ENCODE measurements at regions not wholly inside any gene's neighbourhood (a gene's known extent, or its start where the extent isn't known, plus 50 kb on each side); places are given as distances from the start of the nearest gene placed in this dataset.
"Not testable (repeated sequence)": the region's sequence is repeated elsewhere in the genome, so short reads cannot be mapped to it uniquely, and the experiment has no call there.

DNA sequence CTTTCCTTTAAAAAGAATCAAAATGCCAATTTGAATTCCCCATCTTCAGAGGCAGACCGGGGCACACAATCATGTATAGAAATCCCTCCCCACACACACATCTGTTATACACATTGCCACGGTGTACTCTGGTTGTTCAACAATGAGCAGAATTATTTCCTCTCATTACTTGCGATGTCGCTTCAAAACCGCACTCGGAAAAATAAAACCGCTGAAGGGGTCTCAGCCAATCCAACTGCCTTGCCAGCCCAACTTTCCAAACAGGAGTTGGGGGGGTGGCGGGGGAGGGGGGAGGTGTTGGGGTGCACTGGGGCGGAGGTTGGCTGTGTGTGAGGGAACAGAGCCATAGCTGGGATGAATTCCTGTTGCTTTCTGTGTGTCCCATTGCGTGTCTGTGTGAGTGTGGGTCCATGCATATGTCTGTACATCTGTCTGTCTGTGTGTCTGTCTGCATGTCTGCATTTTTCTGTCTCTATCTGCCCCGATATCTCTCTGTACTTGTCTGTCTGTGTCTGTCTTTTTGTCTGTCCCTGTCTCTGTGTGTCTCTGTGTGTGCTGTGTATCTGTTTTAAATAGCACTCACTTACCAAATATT lies 163.6 kb upstream of the TBX3 start:
- no peaks in the 10 kb centered on the region for H3K36me3 ChIP-seq (ENCODE audit: control insufficient read depth, insufficient read depth, low read length)
- no peak overlapping the region for H3K27ac ChIP-seq (ENCODE audit: insufficient read depth, low read depth, low read length, poor library complexity, severe bottlenecking)
- no peak overlapping the region for H3K4me3 ChIP-seq (ENCODE audit: insufficient read depth, low read depth, low read length)
- no peaks in the 10 kb centered on the region for H3K4me1 ChIP-seq (ENCODE audit: control insufficient read depth, insufficient read depth, low read length)
- H3K27me3 ChIP-seq (ENCODE audit: control insufficient read depth, insufficient read depth, low read length, poor library complexity, severe bottlenecking) = no peaks in the 10 kb centered on the region
- H3K9me3 ChIP-seq (ENCODE audit: control insufficient read depth, low read length) = no peaks in the 10 kb centered on the region
- WGBS, 2 experiments = 92 to 93% methylated on average over 11 of the region's 11 CpGs

DNA sequence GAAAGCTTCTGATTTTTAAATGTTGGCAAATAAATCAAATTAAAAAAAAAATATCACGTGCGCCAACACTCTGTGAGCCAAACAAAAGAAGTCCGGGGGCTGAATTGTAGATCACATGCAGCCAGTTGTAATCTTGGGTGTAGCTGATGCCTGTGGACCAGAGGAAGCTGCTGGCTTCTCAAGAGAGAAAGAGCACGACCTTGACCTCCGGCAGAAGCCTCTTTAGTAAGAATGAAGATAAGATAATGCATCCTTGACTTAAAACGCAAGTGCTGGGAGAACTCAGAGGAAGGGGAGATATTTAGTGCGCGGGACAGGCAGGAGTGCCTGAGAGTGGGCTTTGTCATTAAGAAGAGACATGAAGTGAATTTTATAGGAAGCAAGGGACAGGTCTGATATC lies 162.8 kb upstream of the TBX3 start:
- Histone ChIP-seq H3K27me3 (ENCODE audit: control insufficient read depth, insufficient read depth, low read length, poor library complexity, severe bottlenecking) (no peaks in the 10 kb centered on the region), H3K27ac (ENCODE audit: insufficient read depth, low read depth, low read length, poor library complexity, severe bottlenecking) (no peak overlapping the region), H3K36me3 (ENCODE audit: control insufficient read depth, insufficient read depth, low read length) (no peaks in the 10 kb centered on the region), H3K4me1 (ENCODE audit: control insufficient read depth, insufficient read depth, low read length) (no peaks in the 10 kb centered on the region), H3K9me3 (ENCODE audit: control insufficient read depth, low read length) (no peaks in the 10 kb centered on the region), H3K4me3 (ENCODE audit: insufficient read depth, low read depth, low read length) (no peak overlapping the region)
- WGBS, 2 experiments = 93 to 94% methylated on average over 8 of the region's 8 CpGs

DNA sequence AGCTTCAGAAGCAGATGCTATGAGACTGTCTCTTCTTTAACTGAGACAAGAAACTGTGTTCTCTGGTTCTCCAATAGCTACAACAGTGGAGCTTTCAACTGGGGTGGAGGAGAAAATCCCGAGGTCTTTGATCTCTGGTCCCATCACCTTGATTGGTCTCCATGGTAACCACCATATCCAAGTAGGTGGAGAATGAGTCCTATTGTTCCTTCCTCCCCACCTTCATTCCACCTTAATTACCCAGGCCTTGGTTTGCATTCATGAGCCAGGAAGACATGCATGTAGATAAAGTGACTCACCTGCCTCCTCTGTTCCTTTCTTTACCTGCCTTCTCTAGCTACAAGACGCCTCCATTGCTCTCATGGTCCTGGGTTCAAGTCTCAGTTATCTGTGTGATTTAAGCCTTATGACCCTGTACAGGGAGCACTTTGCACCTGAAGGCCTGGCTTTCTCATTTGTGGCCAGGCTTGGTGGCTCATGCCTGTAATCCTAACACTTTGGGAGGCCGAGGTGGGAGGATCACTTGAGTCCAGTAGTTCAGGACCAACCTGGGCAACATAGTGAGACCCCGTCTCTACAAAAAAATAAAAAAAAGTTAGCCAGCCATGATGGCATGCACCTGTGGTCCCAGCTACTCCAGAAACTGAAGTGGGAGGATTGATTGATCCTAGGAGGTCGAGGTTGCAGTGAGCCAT lies 157.7 kb upstream of the TBX3 start:
- H3K9me3 ChIP-seq (ENCODE audit: control insufficient read depth, low read length) = no peaks in the 10 kb centered on the region
- H3K27ac ChIP-seq (ENCODE audit: insufficient read depth, low read depth, low read length, poor library complexity, severe bottlenecking) = no peak overlapping the region
- no peaks in the 10 kb centered on the region for H3K27me3 ChIP-seq (ENCODE audit: control insufficient read depth, insufficient read depth, low read length, poor library complexity, severe bottlenecking)
- WGBS, 2 experiments = 68 to 69% methylated on average over 5 of the region's 5 CpGs
- H3K4me3 ChIP-seq (ENCODE audit: insufficient read depth, low read depth, low read length) = no peak overlapping the region
- H3K4me1 ChIP-seq (ENCODE audit: control insufficient read depth, insufficient read depth, low read length) = no peaks in the 10 kb centered on the region
- no peaks in the 10 kb centered on the region for H3K36me3 ChIP-seq (ENCODE audit: control insufficient read depth, insufficient read depth, low read length)

DNA sequence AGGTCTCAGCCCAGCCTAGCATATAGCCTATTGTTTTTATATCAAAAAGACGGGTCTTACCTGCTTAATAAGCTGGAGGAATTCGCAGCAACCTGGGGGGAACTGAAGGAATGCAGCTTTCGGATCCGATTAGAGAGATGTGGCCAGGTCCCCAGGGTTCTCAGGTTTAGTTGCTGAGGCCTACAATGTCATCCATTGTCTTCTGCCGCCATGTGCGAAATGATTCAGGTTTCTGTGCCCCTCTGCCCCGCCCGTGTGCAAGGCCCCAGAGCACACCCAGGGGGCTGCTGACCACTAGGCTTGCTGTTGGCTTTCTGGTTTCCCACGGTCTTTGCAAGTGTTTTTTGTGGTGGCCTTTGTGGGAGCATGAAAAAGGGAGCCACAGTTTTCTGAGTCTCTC lies 154.5 kb upstream of the TBX3 start:
- H3K4me1 ChIP-seq (ENCODE audit: control insufficient read depth, insufficient read depth, low read length) = no peaks in the 10 kb centered on the region
- 82 to 84% methylated on average over 9 of the region's 9 CpGs for WGBS, 2 experiments
- H3K36me3 ChIP-seq (ENCODE audit: control insufficient read depth, insufficient read depth, low read length) = no peaks in the 10 kb centered on the region
- no peak overlapping the region for H3K27ac ChIP-seq (ENCODE audit: insufficient read depth, low read depth, low read length, poor library complexity, severe bottlenecking)
- no peaks in the 10 kb centered on the region for H3K9me3 ChIP-seq (ENCODE audit: control insufficient read depth, low read length)
- no peak overlapping the region for H3K4me3 ChIP-seq (ENCODE audit: insufficient read depth, low read depth, low read length)
- H3K27me3 ChIP-seq (ENCODE audit: control insufficient read depth, insufficient read depth, low read length, poor library complexity, severe bottlenecking) = no peaks in the 10 kb centered on the region

- Histone ChIP-seq H3K9me3 (ENCODE audit: control insufficient read depth, low read length) (no peaks in the 10 kb centered on the region), H3K27ac (ENCODE audit: insufficient read depth, low read depth, low read length, poor library complexity, severe bottlenecking) (no peak overlapping the region), H3K4me3 (ENCODE audit: insufficient read depth, low read depth, low read length) (no peak overlapping the region), H3K36me3 (ENCODE audit: control insufficient read depth, insufficient read depth, low read length) (no peaks in the 10 kb centered on the region), H3K4me1 (ENCODE audit: control insufficient read depth, insufficient read depth, low read length) (no peaks in the 10 kb centered on the region), H3K27me3 (ENCODE audit: control insufficient read depth, insufficient read depth, low read length, poor library complexity, severe bottlenecking) (no peaks in the 10 kb centered on the region)
- 80 to 94% methylated on average over 2 to 3 of the region's 3 CpGs for WGBS, 2 experiments
Observed at GRCh38 chr12:114836609-114837008, 152.6 kb upstream of the TBX3 start.

- Histone ChIP-seq H3K27ac (ENCODE audit: insufficient read depth, low read depth, low read length, poor library complexity, severe bottlenecking) (no peak overlapping the region), H3K27me3 (ENCODE audit: control insufficient read depth, insufficient read depth, low read length, poor library complexity, severe bottlenecking) (no peaks in the 10 kb centered on the region), H3K9me3 (ENCODE audit: control insufficient read depth, low read length) (no peaks in the 10 kb centered on the region), H3K36me3 (ENCODE audit: control insufficient read depth, insufficient read depth, low read length) (no peaks in the 10 kb centered on the region), H3K4me1 (ENCODE audit: control insufficient read depth, insufficient read depth, low read length) (no peaks in the 10 kb centered on the region), H3K4me3 (ENCODE audit: insufficient read depth, low read depth, low read length) (no peak overlapping the region)
- WGBS, 2 experiments = 63 to 67% methylated on average over 2 of the region's 2 CpGs
Observed at GRCh38 chr12:114835031-114835430, 151.1 kb upstream of the TBX3 start.

DNA sequence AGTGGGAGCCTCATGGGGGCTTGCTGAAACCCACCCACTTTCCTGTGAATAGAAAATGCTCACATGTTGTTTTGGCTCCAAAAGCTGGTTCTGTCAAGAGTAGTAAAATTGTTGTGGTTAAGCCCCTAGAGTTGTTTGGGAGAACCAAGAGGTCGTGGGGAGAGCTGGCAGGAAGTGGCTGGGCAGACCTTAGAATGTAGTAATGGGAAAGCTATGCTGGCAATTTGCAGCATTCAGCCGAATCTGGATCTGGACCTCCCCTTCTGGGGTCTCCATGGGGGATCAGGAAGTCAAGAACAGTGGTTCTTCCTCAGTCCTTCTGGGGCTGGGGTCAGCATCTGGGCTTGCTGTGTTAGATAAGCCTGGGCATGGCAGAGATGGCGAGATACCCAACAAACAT lies 150.6 kb upstream of the TBX3 start:
- H3K36me3 ChIP-seq (ENCODE audit: control insufficient read depth, insufficient read depth, low read length) = no peaks in the 10 kb centered on the region
- 82 to 85% methylated on average over 3 of the region's 3 CpGs for WGBS, 2 experiments
- no peak overlapping the region for H3K4me3 ChIP-seq (ENCODE audit: insufficient read depth, low read depth, low read length)
- H3K27ac ChIP-seq (ENCODE audit: insufficient read depth, low read depth, low read length, poor library complexity, severe bottlenecking) = no peak overlapping the region
- H3K9me3 ChIP-seq (ENCODE audit: control insufficient read depth, low read length) = no peaks in the 10 kb centered on the region
- H3K4me1 ChIP-seq (ENCODE audit: control insufficient read depth, insufficient read depth, low read length) = no peaks in the 10 kb centered on the region
- H3K27me3 ChIP-seq (ENCODE audit: control insufficient read depth, insufficient read depth, low read length, poor library complexity, severe bottlenecking) = no peaks in the 10 kb centered on the region

DNA sequence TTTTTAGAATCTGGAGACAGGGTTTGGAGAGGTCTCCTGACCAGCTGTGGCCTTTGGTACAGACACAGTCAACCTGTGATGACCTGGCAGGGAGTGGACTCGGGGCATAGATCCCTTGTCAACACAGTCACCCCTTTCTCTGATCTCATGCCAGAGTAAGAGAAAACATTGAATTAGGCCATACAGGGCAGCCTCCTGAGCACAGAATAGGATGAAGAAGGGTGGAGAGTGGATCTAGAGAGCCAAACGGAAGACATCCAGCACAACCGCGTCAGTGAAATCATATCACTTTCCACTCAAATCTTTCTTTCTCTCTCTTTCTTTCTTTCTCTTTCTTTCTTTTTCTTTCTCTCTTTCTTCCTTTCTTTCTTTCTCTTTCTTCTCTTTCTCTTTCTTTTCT lies 145.9 kb upstream of the TBX3 start:
- 90 to 95% methylated on average over 4 of the region's 4 CpGs for WGBS, 2 experiments
- Histone ChIP-seq H3K36me3 (ENCODE audit: control insufficient read depth, insufficient read depth, low read length) (no peaks in the 10 kb centered on the region), H3K4me3 (ENCODE audit: insufficient read depth, low read depth, low read length) (no peak overlapping the region), H3K9me3 (ENCODE audit: control insufficient read depth, low read length) (no peaks in the 10 kb centered on the region), H3K4me1 (ENCODE audit: control insufficient read depth, insufficient read depth, low read length) (no peaks in the 10 kb centered on the region), H3K27me3 (ENCODE audit: control insufficient read depth, insufficient read depth, low read length, poor library complexity, severe bottlenecking) (no peaks in the 10 kb centered on the region), H3K27ac (ENCODE audit: insufficient read depth, low read depth, low read length, poor library complexity, severe bottlenecking) (no peak overlapping the region)

DNA sequence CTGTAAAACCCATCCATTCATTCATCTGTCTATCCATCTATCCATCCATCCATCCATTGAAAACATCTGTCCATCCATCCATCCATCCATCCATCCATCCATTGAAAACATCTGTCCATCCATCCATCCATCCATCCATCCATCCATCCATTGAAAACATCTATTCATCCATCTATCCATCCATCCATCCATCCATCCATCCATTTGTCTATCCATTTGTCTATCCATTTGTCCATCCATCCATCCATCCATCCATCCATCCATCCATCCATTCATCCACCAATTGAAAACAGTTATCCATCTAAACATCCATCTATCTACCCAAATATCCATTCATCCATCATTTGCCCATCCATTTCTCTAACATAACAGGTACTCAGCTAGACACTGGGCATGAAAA lies 145.3 kb upstream of the TBX3 start:
- not testable (repeated sequence) for H3K4me3 ChIP-seq (ENCODE audit: insufficient read depth, low read depth, low read length); H3K27me3 ChIP-seq (ENCODE audit: control insufficient read depth, insufficient read depth, low read length, poor library complexity, severe bottlenecking); H3K36me3 ChIP-seq (ENCODE audit: control insufficient read depth, insufficient read depth, low read length); H3K27ac ChIP-seq (ENCODE audit: insufficient read depth, low read depth, low read length, poor library complexity, severe bottlenecking); H3K4me1 ChIP-seq (ENCODE audit: control insufficient read depth, insufficient read depth, low read length); H3K9me3 ChIP-seq (ENCODE audit: control insufficient read depth, low read length)

DNA sequence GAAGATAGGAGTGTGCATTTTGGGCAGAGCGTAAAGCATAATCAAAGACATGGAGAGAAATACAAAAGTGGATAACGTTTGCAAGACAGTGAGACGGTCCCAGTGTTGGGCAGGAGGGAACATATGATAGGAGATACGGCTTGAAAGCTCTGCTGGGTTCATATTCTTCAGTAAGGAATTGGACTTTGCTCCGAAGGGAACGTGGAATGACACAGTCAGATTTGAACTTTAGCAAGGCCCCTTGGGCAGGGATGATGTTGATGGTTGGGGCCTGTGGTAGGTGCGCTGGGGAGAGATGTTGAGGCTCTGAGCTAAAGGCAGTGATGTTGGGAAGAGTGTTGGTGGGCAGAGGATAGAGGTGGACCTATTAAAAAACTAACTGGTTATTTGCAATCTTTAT lies 143.5 kb upstream of the TBX3 start:
- Histone ChIP-seq H3K27me3 (ENCODE audit: control insufficient read depth, insufficient read depth, low read length, poor library complexity, severe bottlenecking) (no peaks in the 10 kb centered on the region), H3K27ac (ENCODE audit: insufficient read depth, low read depth, low read length, poor library complexity, severe bottlenecking) (no peak overlapping the region), H3K9me3 (ENCODE audit: control insufficient read depth, low read length) (no peaks in the 10 kb centered on the region), H3K36me3 (ENCODE audit: control insufficient read depth, insufficient read depth, low read length) (no peaks in the 10 kb centered on the region), H3K4me3 (ENCODE audit: insufficient read depth, low read depth, low read length) (no peak overlapping the region), H3K4me1 (ENCODE audit: control insufficient read depth, insufficient read depth, low read length) (no peaks in the 10 kb centered on the region)
- WGBS, 2 experiments = 94 to 95% methylated on average over 7 of the region's 7 CpGs

DNA sequence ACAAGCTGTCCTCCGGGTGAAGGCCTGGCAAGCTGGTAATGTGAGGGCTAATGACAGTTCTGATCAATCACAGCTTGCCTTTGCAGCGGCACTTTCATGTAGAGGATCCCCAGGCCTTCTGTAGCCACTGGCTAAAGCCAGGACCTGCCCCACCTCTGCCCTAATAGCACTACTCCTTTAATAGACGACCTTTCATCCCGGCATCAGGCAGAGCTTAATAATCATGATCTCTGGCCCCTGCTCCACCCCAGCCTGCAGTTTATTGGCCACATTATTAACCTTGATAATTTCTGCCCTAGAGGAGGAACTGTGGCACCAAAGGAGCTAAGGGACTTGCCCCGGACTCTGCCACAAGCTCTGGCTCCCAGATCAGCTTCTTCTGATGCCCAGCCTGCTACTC lies 142.3 kb upstream of the TBX3 start:
- WGBS, 2 experiments = 89 to 91% methylated on average over 5 of the region's 5 CpGs
- H3K4me3 ChIP-seq (ENCODE audit: insufficient read depth, low read depth, low read length) = no peak overlapping the region
- H3K27ac ChIP-seq (ENCODE audit: insufficient read depth, low read depth, low read length, poor library complexity, severe bottlenecking) = no peak overlapping the region
- no peaks in the 10 kb centered on the region for H3K4me1 ChIP-seq (ENCODE audit: control insufficient read depth, insufficient read depth, low read length)
- no peaks in the 10 kb centered on the region for H3K27me3 ChIP-seq (ENCODE audit: control insufficient read depth, insufficient read depth, low read length, poor library complexity, severe bottlenecking)
- H3K9me3 ChIP-seq (ENCODE audit: control insufficient read depth, low read length) = no peaks in the 10 kb centered on the region
- no peaks in the 10 kb centered on the region for H3K36me3 ChIP-seq (ENCODE audit: control insufficient read depth, insufficient read depth, low read length)
